ENCODE measurements at regions not wholly inside any gene's neighbourhood (a gene's known extent, or its start where the extent isn't known, plus 50 kb on each side); places are given as distances from the start of the nearest gene placed in this dataset.

DNA sequence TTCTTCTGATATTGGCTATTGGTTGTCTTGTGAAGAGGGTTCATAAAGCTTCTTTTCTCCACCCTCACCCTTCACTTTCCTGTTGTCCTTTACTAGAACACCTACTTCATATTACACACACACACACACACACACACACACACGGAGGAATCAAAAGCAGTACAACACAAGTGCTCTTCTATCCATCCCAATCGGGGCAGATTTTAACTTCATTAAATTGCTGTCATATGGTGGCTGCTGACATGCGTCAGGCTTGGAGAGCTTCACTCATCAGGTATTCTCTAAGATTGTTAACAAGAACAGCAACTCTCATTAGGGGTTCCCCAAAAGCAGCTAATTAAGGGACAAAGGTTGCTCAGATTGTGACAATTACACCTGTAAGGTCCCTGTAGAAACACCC lies 239.1 kb upstream of the MEIS2 start:
- WGBS = 86% methylated on average over 3 of the region's 3 CpGs
- intact Hi-C loops (cut with DNase I) = no loop called here
- Histone ChIP-seq H3K9me3 (no peaks in the 10 kb centered on the region), H3K27me3 (replicated peaks; ENCODE audit: insufficient read depth) (no peaks in the 10 kb centered on the region), H3K4me1 (replicated peaks) (no peaks in the 10 kb centered on the region), H3K27ac (no peak overlapping the region), H3K36me3 (no peaks in the 10 kb centered on the region), H3K4me3 (no peak overlapping the region)
- TF ChIP-seq POLR2A (IDR thresholded peaks at IDR 0.05) (no peak), POLR2AphosphoS5 (IDR thresholded peaks at IDR 0.05) (no peak)
- TF ChIP-seq, protein P1, sequence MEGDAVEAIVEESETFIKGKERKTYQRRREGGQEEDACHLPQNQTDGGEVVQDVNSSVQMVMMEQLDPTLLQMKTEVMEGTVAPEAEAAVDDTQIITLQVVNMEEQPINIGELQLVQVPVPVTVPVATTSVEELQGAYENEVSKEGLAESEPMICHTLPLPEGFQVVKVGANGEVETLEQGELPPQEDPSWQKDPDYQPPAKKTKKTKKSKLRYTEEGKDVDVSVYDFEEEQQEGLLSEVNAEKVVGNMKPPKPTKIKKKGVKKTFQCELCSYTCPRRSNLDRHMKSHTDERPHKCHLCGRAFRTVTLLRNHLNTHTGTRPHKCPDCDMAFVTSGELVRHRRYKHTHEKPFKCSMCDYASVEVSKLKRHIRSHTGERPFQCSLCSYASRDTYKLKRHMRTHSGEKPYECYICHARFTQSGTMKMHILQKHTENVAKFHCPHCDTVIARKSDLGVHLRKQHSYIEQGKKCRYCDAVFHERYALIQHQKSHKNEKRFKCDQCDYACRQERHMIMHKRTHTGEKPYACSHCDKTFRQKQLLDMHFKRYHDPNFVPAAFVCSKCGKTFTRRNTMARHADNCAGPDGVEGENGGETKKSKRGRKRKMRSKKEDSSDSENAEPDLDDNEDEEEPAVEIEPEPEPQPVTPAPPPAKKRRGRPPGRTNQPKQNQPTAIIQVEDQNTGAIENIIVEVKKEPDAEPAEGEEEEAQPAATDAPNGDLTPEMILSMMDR (IDR thresholded peaks at IDR 0.05) = no peak
- DNase-seq (ENCODE audit: low spot score) = no peak

DNA sequence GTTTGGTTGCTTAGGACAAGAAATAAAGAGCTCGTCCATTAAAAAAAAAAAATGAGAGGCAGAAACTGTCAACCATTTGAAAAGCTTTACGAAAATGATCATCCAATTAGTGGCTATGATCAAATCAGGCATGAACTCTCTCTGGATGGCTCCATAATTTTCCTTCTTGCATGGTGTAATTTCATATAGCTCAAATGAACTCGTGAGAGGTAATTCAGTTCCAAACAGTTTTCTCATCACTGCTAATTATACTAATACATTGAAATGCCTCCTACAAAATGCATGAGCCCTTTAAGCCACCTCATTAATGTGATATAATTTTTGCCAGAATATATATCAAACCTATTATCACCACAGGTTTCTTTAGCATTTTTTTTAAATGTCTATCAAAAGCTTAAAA lies 239.5 kb upstream of the MEIS2 start:
- Histone ChIP-seq H3K4me1 (replicated peaks) (no peaks in the 10 kb centered on the region), H3K27ac (no peak overlapping the region), H3K9me3 (no peaks in the 10 kb centered on the region), H3K36me3 (no peaks in the 10 kb centered on the region), H3K27me3 (replicated peaks; ENCODE audit: insufficient read depth) (no peaks in the 10 kb centered on the region), H3K4me3 (no peak overlapping the region)
- intact Hi-C loops (cut with DNase I) = no loop called here
- TF ChIP-seq POLR2AphosphoS5 (IDR thresholded peaks at IDR 0.05) (no peak), POLR2A (IDR thresholded peaks at IDR 0.05) (no peak)
- TF ChIP-seq, protein P1 (IDR thresholded peaks at IDR 0.05) = no peak
- WGBS = 84% methylated on average over 3 of the region's 3 CpGs
- DNase-seq (ENCODE audit: low spot score) = no peak

DNA sequence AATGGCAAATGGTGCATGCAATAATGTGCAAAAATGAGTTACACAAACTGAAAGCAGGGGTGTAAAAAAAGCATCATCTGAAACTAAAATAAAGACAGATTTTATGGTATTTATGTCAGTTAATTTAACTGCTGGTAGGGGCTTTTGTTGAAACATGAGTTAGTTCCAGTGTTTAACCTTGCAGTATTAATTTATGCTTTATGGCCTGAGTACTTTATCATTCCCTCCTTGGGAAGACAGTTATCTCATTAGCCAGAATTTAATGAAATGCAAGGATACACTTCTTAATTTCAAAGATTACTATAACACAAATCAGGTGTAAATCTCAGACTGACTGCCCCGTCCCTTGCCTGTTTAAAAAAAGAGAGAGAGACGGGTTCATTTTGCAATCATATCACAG lies 240.1 kb upstream of the MEIS2 start:
- intact Hi-C loops (cut with DNase I) = no loop called here
- no peak overlapping the region for H3K27ac ChIP-seq
- H3K27me3 ChIP-seq (replicated peaks; ENCODE audit: insufficient read depth) = no peaks in the 10 kb centered on the region
- no peak overlapping the region for H3K4me3 ChIP-seq
- WGBS = 52% methylated on average over 2 of the region's 2 CpGs
- no peaks in the 10 kb centered on the region for H3K4me1 ChIP-seq (replicated peaks)
- no peaks in the 10 kb centered on the region for H3K36me3 ChIP-seq
- TF ChIP-seq, protein P1 (IDR thresholded peaks at IDR 0.05) = no peak
- TF ChIP-seq POLR2A (IDR thresholded peaks at IDR 0.05) = no peak
- TF ChIP-seq POLR2AphosphoS5 (IDR thresholded peaks at IDR 0.05) = no peak
- no peaks in the 10 kb centered on the region for H3K9me3 ChIP-seq
- no peak for DNase-seq (ENCODE audit: low spot score)

DNA sequence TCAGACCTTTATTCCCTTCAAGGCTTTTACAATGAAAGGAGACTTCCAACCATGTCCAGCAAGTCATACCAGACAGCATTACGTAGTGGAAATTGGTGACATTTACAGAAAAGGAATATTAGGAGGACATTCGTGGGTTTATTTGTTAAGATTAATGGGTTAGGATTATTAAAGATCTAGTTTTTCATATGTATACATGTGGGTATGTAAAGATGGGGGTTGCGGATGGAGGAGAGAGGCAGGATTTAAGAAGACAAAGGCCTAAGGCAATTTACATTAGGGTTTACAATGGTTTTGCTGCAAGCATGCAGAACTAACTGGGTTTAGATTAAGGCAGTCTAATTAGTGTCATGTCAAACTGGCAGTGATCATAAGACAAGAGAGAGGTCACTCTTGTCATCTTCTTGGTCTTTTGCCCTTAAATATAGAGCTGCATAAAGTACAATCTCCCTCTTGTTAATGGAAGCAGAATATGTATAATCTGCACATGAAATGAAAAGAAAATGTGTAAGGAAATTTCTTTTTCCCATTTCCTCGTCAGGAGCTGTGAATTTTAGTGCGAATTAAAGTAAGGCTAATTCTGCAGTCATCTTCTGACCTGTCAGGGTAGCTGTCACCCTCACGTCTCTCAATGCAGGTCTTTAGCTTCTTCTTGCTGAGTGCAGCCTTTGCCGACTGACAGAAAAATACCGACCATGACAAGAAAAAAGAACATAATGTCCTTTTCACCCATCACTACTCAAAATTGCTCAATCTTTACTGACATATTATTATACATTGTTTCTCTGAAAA lies 258.9 kb upstream of the MEIS2 start:
- H3K27ac ChIP-seq = no peak overlapping the region
- no peaks in the 10 kb centered on the region for H3K9me3 ChIP-seq
- no peak overlapping the region for H3K4me3 ChIP-seq
- TF ChIP-seq, protein P1 (IDR thresholded peaks at IDR 0.05) = no peak
- TF ChIP-seq POLR2A (IDR thresholded peaks at IDR 0.05) (no peak), POLR2AphosphoS5 (IDR thresholded peaks at IDR 0.05) (no peak)
- no peaks in the 10 kb centered on the region for H3K27me3 ChIP-seq (replicated peaks; ENCODE audit: insufficient read depth)
- H3K36me3 ChIP-seq = no peaks in the 10 kb centered on the region
- 80% methylated on average over 8 of the region's 8 CpGs for WGBS
- no peaks in the 10 kb centered on the region for H3K4me1 ChIP-seq (replicated peaks)
- intact Hi-C loops (cut with DNase I) = no loop called here
- DNase-seq (ENCODE audit: low spot score) = no peak

DNA sequence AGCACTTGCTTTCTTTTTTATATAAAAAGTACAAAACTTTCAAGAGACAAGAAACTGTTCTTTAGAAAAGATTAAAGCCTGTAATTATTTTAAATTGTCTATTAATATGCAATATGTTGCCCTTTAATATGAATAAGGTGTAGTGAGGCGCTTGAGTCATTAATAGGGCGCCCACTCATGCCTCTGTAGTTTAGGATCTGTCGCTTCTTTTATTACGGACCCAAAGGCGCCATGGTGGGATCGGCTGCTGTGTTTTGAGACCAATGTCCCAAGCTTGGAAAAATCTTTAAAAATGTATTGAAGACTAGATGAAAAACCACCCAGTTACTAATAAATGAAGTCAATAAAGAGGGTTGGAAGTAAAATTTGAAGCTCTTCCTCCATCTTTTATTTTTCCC lies 259.5 kb upstream of the MEIS2 start:
- no peak for TF ChIP-seq POLR2A (IDR thresholded peaks at IDR 0.05)
- no peak for TF ChIP-seq POLR2AphosphoS5 (IDR thresholded peaks at IDR 0.05)
- TF ChIP-seq, protein P1 (IDR thresholded peaks at IDR 0.05) = no peak
- intact Hi-C loops (cut with DNase I) = no loop called here
- no peaks in the 10 kb centered on the region for H3K4me1 ChIP-seq (replicated peaks)
- WGBS = 96% methylated on average over 6 of the region's 6 CpGs
- no peaks in the 10 kb centered on the region for H3K9me3 ChIP-seq
- no peak overlapping the region for H3K27ac ChIP-seq
- no peaks in the 10 kb centered on the region for H3K27me3 ChIP-seq (replicated peaks; ENCODE audit: insufficient read depth)
- DNase-seq (ENCODE audit: low spot score) = no peak
- no peak overlapping the region for H3K4me3 ChIP-seq
- H3K36me3 ChIP-seq = no peaks in the 10 kb centered on the region

Measured in prostate gland (tissue), 2 donors.